H1 (cell line): ENCODE measurements at regions not wholly inside any gene's neighbourhood (a gene's known extent, or its start where the extent isn't known, plus 50 kb on each side); places are given as distances from the start of the nearest gene placed in this dataset.

ENCODE experiments used
- BACH1 ChIP-seq: IDR thresholded peaks from 2 replicates; pipeline ENCODE4 v1.6.1; 2012; ENCODE audit warnings: low read length, improper control_type of control experiment
- CBX8 ChIP-seq: fragments of 300-800, 300-1000 bp; sonication (generic); IDR thresholded peaks from 2 replicates; pipeline ENCODE4 v1.7.1; 2016; ENCODE audit warnings: low read depth, low read length, borderline replicate concordance
- CHD2 ChIP-seq: IDR thresholded peaks from 2 replicates; pipeline ENCODE4 v1.6.1; 2012; ENCODE audit warnings: low read length, improper control_type of control experiment
- CTBP2 ChIP-seq: IDR thresholded peaks from 2 replicates; pipeline ENCODE4 v1.7.0; 2011; ENCODE audit warnings: borderline replicate concordance, mild to moderate bottlenecking, moderate library complexity, mixed read lengths, low read length; ENCODE audit not compliant: insufficient read depth, insufficient read length
- HDAC6 ChIP-seq: IDR thresholded peaks from one replicate; pipeline ENCODE4 v1.7.1; 2012; ENCODE audit warnings: low read depth, mild to moderate bottlenecking, inconsistent platforms, low read length, moderate library complexity
- SUZ12 ChIP-seq: fragments of 200-600 bp; sonication (generic); IDR thresholded peaks from 2 replicates; pipeline ENCODE4 v1.6.1; 2012; ENCODE audit warnings: mild to moderate bottlenecking, inconsistent platforms, low read length, moderate library complexity, mixed read lengths
- USF2 ChIP-seq: IDR thresholded peaks from 2 replicates; pipeline ENCODE4 v1.6.1; 2011; ENCODE audit warnings: low read length, improper control_type of control experiment
- YY1 ChIP-seq: IDR thresholded peaks from 2 replicates; pipeline ENCODE4 v1.6.1; 2011; ENCODE audit warnings: low read depth, mild to moderate bottlenecking, low read length

GRCh38 chr5:161190778-161191177 is 338.8 kb upstream of the ATP10B start (continued):
- TF ChIP-seq USF2 (no peak), CTBP2 (no peak), SUZ12 (no peak), YY1 (no peak), CBX8 (no peak), HDAC6 (no peak), BACH1 (no peak), CHD2 (no peak)
